K562 (cell line): ENCODE measurements at regions not wholly inside any gene's neighbourhood (a gene's known extent, or its start where the extent isn't known, plus 50 kb on each side); places are given as distances from the start of the nearest gene placed in this dataset.

ENCODE experiments used
- ATAC-seq: fragments of 200-7000 bp; cut with Tn5 transposase; 3 replicates; pipeline ENCODE4 v1.9.1; 2020; ENCODE audit warnings: moderate library complexity
- BruUV-seq: library from RNA; stranded (reverse); fragments of 400-500 nt; replicated peaks from 2 replicates; lab custom pipeline; 2021; lab: Mats Ljungman, UMichigan
- CTCF ChIA-PET: fragments of 300-600 bp; formaldehyde crosslinking; extraction: SDS; loops from one replicate; lab custom pipeline; 2021; ENCODE audit warnings: low intra/inter-chr PET ratio; lab: Yijun Ruan, JAX
- POLR2A ChIA-PET: fragments of 300-600, 350-650 bp; sonication (Branson Sonifier 250); formaldehyde crosslinking; extraction: SDS; loops from one replicate; lab custom pipeline; 2021; ENCODE audit warnings: antibody characterized with exemption, inconsistent platforms; lab: Yijun Ruan, JAX
- DNase-seq, 4 experiments: peaks; one replicate each; pipeline versions ENCODE4 v3.0.0 to v3.0.0-alpha.2; 2011 to 2018; ENCODE audit warnings: low spot score in 3 of 4, mixed read lengths in 3 of 4; ENCODE audit errors: extremely low read depth in 1 of 4
- FAIRE-seq: peaks from 2 replicates; lab custom pipeline; 2011; peaks lifted over from hg19 to GRCh38; lab: Jason Lieb, UNC
- H2AFZ ChIP-seq: 2 replicates; pipeline ENCODE4 v1.6.0; 2011; ENCODE audit warnings: low read depth, low read length, control low read depth, inconsistent platforms
- H3K27ac ChIP-seq: fragments of 200-600 bp; 3 replicates; pipeline ENCODE4 v1.8.0; 2011; ENCODE audit warnings: low read depth, mild to moderate bottlenecking, control low read depth, inconsistent platforms, low read length, moderate library complexity, mixed read lengths; ENCODE audit errors: extremely low read depth
- H3K27me3 ChIP-seq, 2 experiments: fragments of 300-600 bp in 1 of 2; 2 replicates in 1 of 2; 3 replicates in 1 of 2; pipeline versions ENCODE4 v1.6.0 to v1.8.0; 2011; ENCODE audit warnings: inconsistent platforms in 2 of 2, low read length in 2 of 2, mild to moderate bottlenecking in 1 of 2, mixed read lengths in 1 of 2, moderate library complexity in 1 of 2; ENCODE audit not compliant: control insufficient read depth in 2 of 2, insufficient read depth in 2 of 2
- H3K36me3 ChIP-seq: fragments of 300-600 bp; 3 replicates; pipeline ENCODE4 v1.8.0; 2011; ENCODE audit warnings: mild to moderate bottlenecking, low read length, inconsistent platforms; ENCODE audit not compliant: control insufficient read depth, insufficient read depth
- H3K4me1 ChIP-seq, 2 experiments: fragments of 200-600 bp in 1 of 2; replicated peaks in 1 of 2; 2 replicates in 1 of 2; 3 replicates in 1 of 2; pipeline versions ENCODE4 v1.5.1 to v1.8.0; 2011; ENCODE audit warnings: inconsistent platforms in 2 of 2, low read length in 2 of 2, mild to moderate bottlenecking in 1 of 2, mixed read lengths in 1 of 2, moderate library complexity in 1 of 2; ENCODE audit not compliant: control insufficient read depth in 2 of 2, insufficient read depth in 2 of 2
- H3K4me2 ChIP-seq: 2 replicates; pipeline ENCODE4 v1.6.1; 2011; ENCODE audit warnings: low read length, control low read depth, inconsistent platforms, mixed read lengths; ENCODE audit not compliant: insufficient read depth
- H3K4me3 ChIP-seq: fragments of 200-600 bp; sonication (generic), shearing (Covaris generic); 2 replicates; pipeline ENCODE4 v1.5.1; 2016; ENCODE audit warnings: control low read depth, inconsistent platforms
- H3K79me2 ChIP-seq: fragments of 200-600 bp; 3 replicates; pipeline ENCODE4 v1.8.0; 2011; ENCODE audit warnings: low read length, inconsistent platforms; ENCODE audit not compliant: control insufficient read depth, insufficient read depth
- H3K9ac ChIP-seq, 2 experiments: 2 replicates each; pipeline versions ENCODE4 v1.6.0 to v1.6.1; 2011; ENCODE audit warnings: low read depth in 2 of 2, low read length in 2 of 2, control low read depth in 1 of 2, inconsistent platforms in 1 of 2, mild to moderate bottlenecking in 1 of 2, mixed read lengths in 1 of 2; ENCODE audit not compliant: insufficient read depth in 1 of 2
- H3K9me1 ChIP-seq: one replicate; pipeline ENCODE4 v1.6.0; 2011; ENCODE audit warnings: inconsistent platforms, mild to moderate bottlenecking, low read length, moderate library complexity; ENCODE audit not compliant: control insufficient read depth, insufficient read depth
- H3K9me3 ChIP-seq: replicated peaks from 2 replicates; pipeline ENCODE4 v1.5.1; 2011; ENCODE audit warnings: low read depth, low read length, inconsistent platforms; ENCODE audit not compliant: control insufficient read depth, insufficient read depth
- H4K20me1 ChIP-seq: replicated peaks from 2 replicates; pipeline ENCODE4 v1.6.1; 2011; ENCODE audit warnings: low read length, inconsistent platforms, mixed read lengths; ENCODE audit not compliant: control insufficient read depth, insufficient read depth
- FOXK2 ChIP-seq, 2 experiments: fragments of 450-650 bp; IDR thresholded peaks in 1 of 2; conservative IDR thresholded peaks in 1 of 2; 2 replicates each; pipeline ENCODE4 v1.6.1; 2016; ENCODE audit warnings: low read depth in 2 of 2, mild to moderate bottlenecking in 1 of 2
- MAZ ChIP-seq, 2 experiments: fragments of 450-650 bp in 1 of 2; sonication (generic) in 1 of 2; formaldehyde crosslinking; IDR thresholded peaks in 1 of 2; conservative IDR thresholded peaks in 1 of 2; 2 replicates each; pipeline versions ENCODE4 v1.4.0 to v1.5.0; 2020; ENCODE audit warnings: mild to moderate bottlenecking in 1 of 2, missing genetic modification reagents in 1 of 2
- NCOR1 ChIP-seq: fragments of 450-650 bp; IDR thresholded peaks from 2 replicates; pipeline ENCODE4 v1.6.1; 2016; ENCODE audit warnings: mild to moderate bottlenecking, moderate library complexity
- NFIC ChIP-seq: fragments of 450-650 bp; IDR thresholded peaks from 2 replicates; pipeline ENCODE4 v1.6.1; 2017; ENCODE audit warnings: mild to moderate bottlenecking, inconsistent platforms
- NR0B1 ChIP-seq: fragments of 450-650 bp; IDR thresholded peaks from one replicate; pipeline ENCODE4 v1.6.1; 2018; ENCODE audit warnings: mild to moderate bottlenecking, moderate library complexity; ENCODE audit not compliant: partially characterized antibody
- WGBS: fragments of 100-300 bp; shearing (Covaris generic); methylation state at CpG from one replicate; pipeline ENCODE4 v1.1.6; 2016; ENCODE audit warnings: low coverage, mixed read lengths; ENCODE audit not compliant: insufficient coverage; ENCODE audit errors: missing lambda C conversion rate; 5-methylcytosine and 5-hydroxymethylcytosine counted together
- in situ Hi-C: fragments of 300-500 bp; cut with MboI; formaldehyde crosslinking; loops from 4 replicates; pipeline ENCODE4 v1.15.0; 2018; ENCODE audit warnings: inconsistent platforms, mixed read lengths
- intact Hi-C: fragments of 100-400 bp; cut with micrococcal nuclease; formaldehyde crosslinking; loops from 2 replicates; pipeline ENCODE4 v1.14.2; 2022

- TF ChIP-seq NR0B1 (no peak), FOXK2 (conservative IDR thresholded peaks at IDR 0.05 in 1 of 2, IDR thresholded peaks at IDR 0.05 in 1 of 2; ENCODE audit: low read depth in 2 of 2) (peak; percentile 86 to 88), NFIC (0 out of 2 replicates have a peak, but pooled peaks have one; percentile 5), NCOR1 (peak; percentile 8; the same call in 1 of the 2 replicates)
Observed at GRCh38 chr6:118740372-118740771, 89.0 kb upstream of the CEP85L start (continued).

GRCh38 chr6:118739696-118740353 lies 88.4 kb upstream of the CEP85L start:
- CTCF ChIA-PET: interaction anchor here (0.7 kb wide), 1 partner anchor 528 kb away, joined by 4 read pairs; no protein-coding TSS in a partner anchor
- no peaks in the 10 kb centered on the region for H3K79me2 ChIP-seq
- H4K20me1 ChIP-seq: no peaks in the 10 kb centered on the region
- no peaks in the 10 kb centered on the region for H3K27me3 ChIP-seq
- ATAC-seq (no peak), DNase-seq (peak in 1 of 4 experiments; percentile 35), FAIRE-seq (no peak)
- peaks cover 6 to 22% of the 10 kb centered on the region in 2 experiments; a peak in 3 of 5 replicates for H3K4me1 ChIP-seq
- H3K9ac ChIP-seq: no peak overlapping the region; a peak in 1 of 4 replicates
- no peak overlapping the region for H3K4me2 ChIP-seq
- no peaks in the 10 kb centered on the region for H3K36me3 ChIP-seq
- TF ChIP-seq NFIC (peak; percentile 66), MAZ (CRISPR knock-in tag; conservative IDR thresholded peaks at IDR 0.05 in 1 of 2, IDR thresholded peaks at IDR 0.05 in 1 of 2) (no peak)
- peak overlapping the region; percentile 82 for H2AFZ ChIP-seq
- intact Hi-C loops (loop anchor here (5.0 kb wide), 1 partner anchor 173 kb away; no protein-coding TSS in a partner anchor), in situ Hi-C loops (no loop called here)
- H3K9me1 ChIP-seq: no peaks in the 10 kb centered on the region
- no TSS peak for BruUV-seq
- peak overlapping the region; percentile 51; the same call in 1 of the 3 replicates for H3K27ac ChIP-seq
- no peak overlapping the region for H3K4me3 ChIP-seq
- H3K9me3 ChIP-seq: no peaks in the 10 kb centered on the region
- POLR2A ChIA-PET: no interaction called here
- 50% methylated on average over 2 of the region's 2 CpGs for WGBS
